Lower leg skin (tissue), 4 donors: ENCODE measurements at regions not wholly inside any gene's neighbourhood (a gene's known extent, or its start where the extent isn't known, plus 50 kb on each side); places are given as distances from the start of the nearest gene placed in this dataset.

ENCODE experiments used
- DNase-seq, 2 donors: peaks; one replicate each; pipeline ENCODE4 v3.0.0-alpha.2; 2019; ENCODE audit warnings: low spot score in 2 of 2
- H3K4me3 ChIP-seq: fragments of 200-600 bp; sonication (generic); 2 replicates; pipeline ENCODE4 v1.5.1; 2017; ENCODE audit warnings: mild to moderate bottlenecking, low read depth; ENCODE audit not compliant: poor library complexity, severe bottlenecking
- CTCF ChIP-seq, 3 donors: fragments of 450-650 bp; IDR thresholded peaks; one replicate each; pipeline ENCODE4 v1.5.1; 2016; ENCODE audit warnings: antibody characterized with exemption in 3 of 3, mild to moderate bottlenecking in 3 of 3, moderate library complexity in 2 of 3
- POLR2A ChIP-seq, 2 donors: fragments of 450-650 bp; IDR thresholded peaks; one replicate each; pipeline ENCODE4 v1.6.1; 2016 to 2017; ENCODE audit warnings: antibody characterized with exemption in 2 of 2, mild to moderate bottlenecking in 1 of 2, moderate library complexity in 1 of 2
- WGBS, 2 donors: methylation state at CpG; one replicate each; pipeline ENCODE4 v1.1.5; 2018; 5-methylcytosine and 5-hydroxymethylcytosine counted together
- intact Hi-C: fragments of 100-400 bp; cut with DNase I; formaldehyde crosslinking; loops from one replicate; pipeline ENCODE4 v1.15.0; 2023; ENCODE audit warnings: low total_unique reads

GRCh38 chr7:93021748-93022147 lies 96.0 kb downstream of the SAMD9 start:
- intact Hi-C loops = no loop called here
- 100% methylated on average over 2 of the region's 2 CpGs for WGBS, 2 donors
- TF ChIP-seq CTCF (IDR thresholded peaks at IDR 0.05) = no peak
- TF ChIP-seq POLR2A (IDR thresholded peaks at IDR 0.05) = no peak
- H3K4me3 ChIP-seq = no peak overlapping the region
- no peak for DNase-seq

GRCh38 chr7:93018716-93019115 lies 99.1 kb downstream of the SAMD9 start:
- TF ChIP-seq CTCF (IDR thresholded peaks at IDR 0.05) (no peak), POLR2A (IDR thresholded peaks at IDR 0.05) (no peak)
- no peak for DNase-seq
- no peak overlapping the region for H3K4me3 ChIP-seq
- 72 to 97% methylated on average over 2 of the region's 2 CpGs for WGBS, 2 donors
- intact Hi-C loops = no loop called here

- intact Hi-C loops = no loop called here
- H3K4me3 ChIP-seq = no peak overlapping the region
- WGBS, 2 donors = 44 to 60% methylated on average over 8 of the region's 8 CpGs
- no peak for DNase-seq
- TF ChIP-seq POLR2A (IDR thresholded peaks at IDR 0.05) = no peak
- no peak for TF ChIP-seq CTCF (IDR thresholded peaks at IDR 0.05)
Observed at GRCh38 chr7:93016681-93017381, 100.9 kb downstream of the SAMD9 start.

- intact Hi-C loops = no loop called here
- 11 to 13% methylated on average over 5 of the region's 5 CpGs for WGBS, 2 donors
- TF ChIP-seq CTCF (IDR thresholded peaks at IDR 0.05) = no peak
- no peak for DNase-seq
- no peak overlapping the region for H3K4me3 ChIP-seq
Observed at GRCh38 chr7:93015779-93016481, 101.8 kb downstream of the SAMD9 start.

- intact Hi-C loops = no loop called here
- TF ChIP-seq POLR2A (IDR thresholded peaks at IDR 0.05) (no peak), CTCF (IDR thresholded peaks at IDR 0.05) (no peak)
- no peak for DNase-seq
- H3K4me3 ChIP-seq = no peak overlapping the region
- 49 to 50% methylated on average over 3 of the region's 3 CpGs for WGBS, 2 donors
Observed at GRCh38 chr7:93015101-93015778, 102.5 kb downstream of the SAMD9 start.
